Naive B cell (primary cell): ENCODE measurements at regions not wholly inside any gene's neighbourhood (a gene's known extent, or its start where the extent isn't known, plus 50 kb on each side); places are given as distances from the start of the nearest gene placed in this dataset.
A peak's percentile ranks its signal among the peaks of the same experiment; 100 is the strongest.

ENCODE experiments used
- ATAC-seq, 2 donors: fragments of 150-1000 bp; cut with Tn5 transposase; 2 replicates each; pipeline ENCODE4 v1.10.0; 2021; ENCODE audit warnings: low read depth in 2 of 2, mild to moderate bottlenecking in 2 of 2, moderate library complexity in 2 of 2
- DNase-seq: peaks from one replicate; pipeline ENCODE4 v3.0.0; 2022
- H3K27ac Mint-ChIP-seq, 6 donors: one replicate each; pipeline ENCODE4 v1.8.0; 2020 to 2022; ENCODE audit warnings: mild to moderate bottlenecking in 6 of 6, mixed read lengths in 6 of 6, moderate library complexity in 5 of 6, inconsistent platforms in 2 of 6
- H3K27me3 Mint-ChIP-seq, 3 donors: one replicate each; pipeline ENCODE4 v1.8.0; 2021 to 2022; ENCODE audit warnings: mixed read lengths in 3 of 3, mild to moderate bottlenecking in 1 of 3
- H3K36me3 Mint-ChIP-seq, 2 donors: one replicate each; pipeline ENCODE4 v1.8.0; 2020 to 2022; ENCODE audit warnings: mixed read lengths in 2 of 2, inconsistent platforms in 1 of 2, mild to moderate bottlenecking in 1 of 2
- H3K4me1 Mint-ChIP-seq, 3 donors: one replicate each; pipeline ENCODE4 v1.8.0; 2020 to 2022; ENCODE audit warnings: mixed read lengths in 3 of 3, inconsistent platforms in 1 of 3, mild to moderate bottlenecking in 1 of 3, moderate library complexity in 1 of 3
- H3K4me3 Mint-ChIP-seq, 8 donors: one replicate each; pipeline ENCODE4 v1.8.0; 2020 to 2022; ENCODE audit warnings: mild to moderate bottlenecking in 8 of 8, mixed read lengths in 8 of 8, moderate library complexity in 8 of 8, inconsistent platforms in 2 of 8
- H3K9me3 Mint-ChIP-seq, 7 donors: one replicate each; pipeline ENCODE4 v1.8.0; 2020 to 2022; ENCODE audit warnings: mixed read lengths in 7 of 7, mild to moderate bottlenecking in 5 of 7, inconsistent platforms in 2 of 7, moderate library complexity in 1 of 7

DNA sequence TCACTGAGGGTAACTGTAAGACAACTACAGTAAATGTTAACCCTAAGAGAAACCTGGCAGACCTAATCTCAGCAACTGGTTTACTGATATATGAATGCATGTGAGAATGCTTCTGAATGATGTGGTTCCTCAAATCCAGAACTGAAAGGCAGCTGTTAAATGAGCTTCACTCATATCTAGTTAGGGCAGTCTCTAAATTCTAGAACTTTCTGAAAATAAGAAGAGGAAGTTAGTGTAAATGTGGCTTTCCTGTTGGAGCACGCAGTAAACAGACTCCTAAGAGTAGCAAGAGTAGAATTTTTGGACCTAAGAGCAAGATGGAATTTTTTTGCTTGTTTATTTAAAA, 117.9 kb upstream of the KCNN2 start:
- Mint-ChIP-seq H3K4me1 (no peaks in the 10 kb centered on the region), H3K4me3 (no peak overlapping the region), H3K27ac (peak overlapping the region in 1 of 6 donors; percentile 51), H3K36me3 (no peaks in the 10 kb centered on the region), H3K27me3 (no peaks in the 10 kb centered on the region), H3K9me3 (peaks cover 0 to 5% (median 0%) of the 10 kb centered on the region in 7 donors)
- DNase-seq (no peak), ATAC-seq (no peak)

DNA sequence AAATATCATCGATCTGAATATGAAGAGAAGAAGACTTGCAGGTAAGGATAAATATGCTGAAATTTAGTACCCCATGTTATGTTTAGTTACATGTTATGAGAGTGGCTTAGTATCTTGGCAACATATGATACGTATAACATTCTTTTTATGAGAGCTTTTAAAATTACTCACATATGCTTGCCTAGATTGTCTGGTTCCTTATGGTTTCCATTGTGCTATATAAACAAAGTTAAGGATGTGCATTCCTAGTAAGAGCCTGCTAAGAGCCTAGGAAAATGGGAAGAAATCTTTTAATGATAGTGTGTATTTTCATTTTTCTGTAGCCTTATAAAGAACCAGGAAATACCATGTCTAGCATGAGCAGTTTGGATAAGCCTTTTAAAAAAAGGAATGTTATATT, 112.0 kb upstream of the KCNN2 start:
- peaks cover 0 to 5% (median 0%) of the 10 kb centered on the region in 7 donors for H3K9me3 Mint-ChIP-seq
- H3K4me1 Mint-ChIP-seq: no peaks in the 10 kb centered on the region
- H3K36me3 Mint-ChIP-seq: no peaks in the 10 kb centered on the region
- no peaks in the 10 kb centered on the region for H3K27me3 Mint-ChIP-seq
- DNase-seq (no peak), ATAC-seq (no peak)
- H3K4me3 Mint-ChIP-seq: no peak overlapping the region
- no peak overlapping the region for H3K27ac Mint-ChIP-seq

DNA sequence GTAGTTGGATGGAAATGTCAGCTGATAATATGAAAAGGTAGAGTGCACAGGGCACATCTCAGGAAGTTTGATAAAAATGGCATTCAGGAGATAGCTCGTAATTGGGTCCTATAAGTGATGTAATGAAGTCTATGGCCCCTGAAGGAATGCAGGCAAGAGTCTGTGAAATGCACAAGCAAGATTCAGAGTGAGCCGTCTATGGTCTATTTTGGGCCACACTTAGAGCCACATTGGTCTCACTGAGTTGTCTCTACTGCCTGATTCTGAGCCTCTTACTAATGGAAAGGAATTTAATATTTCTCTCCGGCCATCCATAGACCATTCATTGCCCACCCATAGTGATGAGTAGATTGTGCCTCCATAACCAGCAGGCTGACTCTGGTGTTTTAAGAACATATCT, 111.3 kb upstream of the KCNN2 start:
- no peak for ATAC-seq
- no peaks in the 10 kb centered on the region for H3K36me3 Mint-ChIP-seq
- H3K27ac Mint-ChIP-seq: no peak overlapping the region
- no peaks in the 10 kb centered on the region for H3K27me3 Mint-ChIP-seq
- H3K9me3 Mint-ChIP-seq: peaks cover 0 to 5% (median 0%) of the 10 kb centered on the region in 7 donors
- DNase-seq: no peak
- H3K4me3 Mint-ChIP-seq: no peak overlapping the region
- no peaks in the 10 kb centered on the region for H3K4me1 Mint-ChIP-seq

DNA sequence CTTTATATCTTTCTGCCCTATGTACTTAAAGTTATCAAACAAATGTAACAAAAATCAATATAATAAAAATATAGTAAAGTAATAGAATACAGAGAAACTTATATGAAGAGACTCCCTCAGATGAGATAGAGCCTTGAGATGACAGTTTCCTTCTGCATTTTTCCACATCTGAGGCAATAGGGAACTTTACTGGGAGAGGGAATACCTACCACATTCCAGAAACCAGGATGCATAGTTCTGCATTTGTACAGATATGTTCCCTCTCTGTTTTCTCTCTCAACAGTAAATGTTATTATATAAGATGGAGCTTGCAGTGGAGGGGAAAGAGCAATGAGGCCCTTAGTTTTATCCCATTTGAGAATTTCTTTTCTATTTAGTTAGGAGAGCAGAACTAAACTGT, 109.6 kb upstream of the KCNN2 start:
- H3K9me3 Mint-ChIP-seq: peaks cover 0 to 5% (median 0%) of the 10 kb centered on the region in 7 donors
- H3K4me1 Mint-ChIP-seq: no peaks in the 10 kb centered on the region
- no peak overlapping the region for H3K4me3 Mint-ChIP-seq
- no peaks in the 10 kb centered on the region for H3K27me3 Mint-ChIP-seq
- no peak overlapping the region for H3K27ac Mint-ChIP-seq
- no peak for DNase-seq
- no peak for ATAC-seq
- H3K36me3 Mint-ChIP-seq: no peaks in the 10 kb centered on the region

DNA sequence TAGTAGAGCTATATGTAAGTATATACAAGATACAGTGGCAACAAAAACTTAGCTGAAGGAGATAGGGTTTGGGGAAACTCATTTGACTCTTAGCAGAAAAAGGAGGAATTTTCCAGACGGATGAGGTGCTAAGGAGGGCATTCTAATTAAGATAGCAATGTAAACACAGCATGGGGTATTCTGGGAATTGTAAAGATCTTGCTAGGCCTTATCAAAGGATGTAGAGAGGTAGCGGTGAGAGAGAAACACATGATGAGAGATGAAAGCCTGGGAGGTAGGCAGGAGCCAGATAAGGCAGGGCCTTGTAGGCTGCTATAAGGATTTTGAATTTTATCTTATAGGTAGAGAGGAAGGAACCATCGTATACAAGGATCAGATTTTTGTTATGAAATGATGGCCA, 106.6 kb upstream of the KCNN2 start:
- no peak for ATAC-seq
- Mint-ChIP-seq H3K36me3 (no peaks in the 10 kb centered on the region), H3K27ac (no peak overlapping the region), H3K27me3 (peaks cover 0 to 7% (median 0%) of the 10 kb centered on the region in 3 donors), H3K9me3 (peaks cover 0 to 12% (median 0%) of the 10 kb centered on the region in 7 donors), H3K4me3 (no peak overlapping the region), H3K4me1 (no peaks in the 10 kb centered on the region)
- no peak for DNase-seq

DNA sequence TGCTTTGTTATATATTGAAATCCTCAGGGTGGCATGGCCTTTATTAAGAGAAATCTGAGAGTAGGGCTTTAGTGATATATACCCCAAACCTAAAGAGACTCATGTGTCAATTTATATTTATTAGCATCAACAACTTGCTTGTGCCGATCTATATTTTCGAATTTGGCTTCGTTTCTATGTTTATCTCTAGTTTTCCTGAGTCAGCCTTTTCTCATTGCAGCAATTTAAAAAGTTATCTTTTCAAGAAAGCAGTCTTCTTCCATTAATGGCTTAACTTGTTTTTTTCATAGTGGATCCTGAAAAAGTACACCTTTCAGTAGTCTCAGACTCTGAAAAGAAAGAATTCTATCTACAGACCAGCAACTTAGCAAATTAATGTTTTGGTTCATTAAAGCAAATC, 99.9 kb upstream of the KCNN2 start:
- Mint-ChIP-seq H3K4me1 (no peaks in the 10 kb centered on the region), H3K27ac (no peak overlapping the region), H3K27me3 (peaks cover 0 to 8% (median 0%) of the 10 kb centered on the region in 3 donors), H3K36me3 (no peaks in the 10 kb centered on the region), H3K4me3 (no peak overlapping the region), H3K9me3 (peaks cover 0 to 8% (median 0%) of the 10 kb centered on the region in 7 donors)
- ATAC-seq: no peak
- DNase-seq: no peak

DNA sequence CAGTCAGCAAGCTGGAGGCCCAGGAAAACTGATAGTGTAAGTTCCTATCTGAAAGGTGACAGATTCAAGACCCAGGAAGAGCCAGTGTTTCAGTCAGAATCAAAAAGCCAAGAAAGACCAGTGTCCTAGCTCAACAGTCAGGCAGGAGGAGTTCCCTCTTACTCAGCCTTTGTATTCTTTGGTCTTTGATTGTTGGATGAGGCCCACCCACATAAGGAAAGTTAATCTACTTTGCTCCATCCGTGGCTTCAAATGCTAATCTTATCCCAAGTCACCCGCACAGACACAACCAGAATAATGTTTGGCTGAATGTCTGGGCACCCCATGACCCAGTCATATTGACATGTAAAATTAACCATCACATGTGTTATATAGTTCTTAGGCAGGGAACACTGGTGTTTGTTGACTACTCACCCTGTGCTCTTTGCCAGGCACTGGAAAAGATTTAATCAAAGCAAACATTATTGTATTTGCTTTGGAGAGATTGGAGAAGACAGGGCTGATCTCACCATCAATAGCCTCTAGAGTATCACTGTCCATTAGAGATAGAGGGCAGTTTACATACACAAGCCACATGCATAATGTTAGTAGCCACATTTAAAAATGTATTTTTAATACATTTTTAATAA, 96.3 kb upstream of the KCNN2 start:
- Mint-ChIP-seq H3K36me3 (no peaks in the 10 kb centered on the region), H3K4me1 (no peaks in the 10 kb centered on the region), H3K27me3 (peaks cover 0 to 5% (median 0%) of the 10 kb centered on the region in 3 donors), H3K4me3 (no peak overlapping the region), H3K27ac (no peak overlapping the region), H3K9me3 (peaks cover 0 to 2% (median 0%) of the 10 kb centered on the region in 7 donors)
- no peak for ATAC-seq
- no peak for DNase-seq

DNA sequence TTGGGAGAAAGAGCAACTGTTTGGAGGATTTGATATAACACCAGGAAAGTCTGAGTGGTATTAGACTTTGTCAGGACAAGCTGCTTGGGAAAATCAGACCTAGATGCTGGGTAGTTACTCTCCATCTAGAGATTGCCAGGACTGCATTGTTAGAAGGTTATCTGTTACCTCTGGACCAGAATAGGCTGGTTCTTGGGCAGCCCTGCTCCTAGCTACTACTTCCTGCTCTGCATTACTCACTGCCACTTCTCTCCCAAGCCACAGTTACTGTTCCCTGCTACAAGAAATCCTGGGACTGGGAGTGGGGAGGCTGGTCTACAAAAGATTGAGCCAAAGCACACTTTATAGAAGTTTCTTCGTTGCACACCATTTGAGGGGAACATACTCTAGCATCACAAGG, 95.5 kb upstream of the KCNN2 start:
- no peak overlapping the region for H3K4me3 Mint-ChIP-seq
- no peaks in the 10 kb centered on the region for H3K4me1 Mint-ChIP-seq

DNA sequence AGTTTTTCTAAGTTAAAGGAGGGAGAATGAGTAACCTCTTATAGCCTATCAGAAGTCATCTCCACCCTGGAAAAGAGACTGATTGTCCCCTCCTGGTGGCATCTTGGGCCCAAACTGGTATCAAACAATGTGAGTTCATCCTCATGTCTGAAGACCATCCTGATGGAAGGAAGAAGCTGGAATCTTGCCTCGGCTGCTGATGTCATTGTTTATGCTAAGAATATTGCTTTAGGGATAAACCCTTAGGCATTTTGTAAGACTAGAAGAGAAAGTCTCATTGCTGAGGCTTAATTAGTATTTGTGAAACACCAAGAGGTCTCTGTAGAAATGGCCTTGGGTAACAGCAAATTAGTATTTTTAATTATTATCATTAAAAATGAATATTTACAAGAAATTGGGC, 65.7 kb upstream of the KCNN2 start:
- no peak for ATAC-seq
- Mint-ChIP-seq H3K4me1 (no peaks in the 10 kb centered on the region), H3K27me3 (peaks cover 0 to 10% (median 0%) of the 10 kb centered on the region in 3 donors), H3K36me3 (no peaks in the 10 kb centered on the region), H3K9me3 (peaks cover 0 to 4% (median 1%) of the 10 kb centered on the region in 7 donors), H3K4me3 (no peak overlapping the region), H3K27ac (no peak overlapping the region)
- DNase-seq: no peak

More for the DNA sequence above, 95.5 kb upstream of the KCNN2 start:
- peak overlapping the region in 1 of 6 donors; percentile 28 for H3K27ac Mint-ChIP-seq
- no peaks in the 10 kb centered on the region for H3K36me3 Mint-ChIP-seq
- H3K9me3 Mint-ChIP-seq: peaks cover 0 to 2% (median 0%) of the 10 kb centered on the region in 7 donors
- ATAC-seq: no peak
- peaks cover 0 to 5% (median 0%) of the 10 kb centered on the region in 3 donors for H3K27me3 Mint-ChIP-seq
- no peak for DNase-seq

DNA sequence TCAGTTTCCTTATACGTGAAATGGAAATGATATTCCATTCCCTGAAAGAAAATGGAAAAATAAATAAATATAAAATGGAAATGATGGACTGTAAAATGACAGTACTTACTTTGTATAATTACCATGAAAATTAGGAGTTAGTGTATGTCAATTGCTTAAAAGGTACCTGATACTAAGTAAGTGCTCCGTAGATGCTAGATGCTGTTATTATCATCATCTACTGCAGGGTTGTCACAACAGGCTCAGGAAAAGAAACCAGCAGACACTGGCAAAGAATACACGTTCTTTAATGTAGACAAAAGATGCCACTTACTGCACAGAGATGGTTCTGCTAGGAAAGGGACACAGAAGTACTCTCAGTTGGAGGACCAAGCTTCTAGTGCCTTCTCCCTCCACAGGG, 64.0 kb upstream of the KCNN2 start:
- ATAC-seq: no peak
- H3K4me3 Mint-ChIP-seq: no peak overlapping the region
- no peak for DNase-seq
- H3K27me3 Mint-ChIP-seq: peaks cover 0 to 10% (median 0%) of the 10 kb centered on the region in 3 donors
- H3K27ac Mint-ChIP-seq: no peak overlapping the region
- no peaks in the 10 kb centered on the region for H3K4me1 Mint-ChIP-seq
- no peaks in the 10 kb centered on the region for H3K36me3 Mint-ChIP-seq
- H3K9me3 Mint-ChIP-seq: peaks cover 0 to 4% (median 0%) of the 10 kb centered on the region in 7 donors

DNA sequence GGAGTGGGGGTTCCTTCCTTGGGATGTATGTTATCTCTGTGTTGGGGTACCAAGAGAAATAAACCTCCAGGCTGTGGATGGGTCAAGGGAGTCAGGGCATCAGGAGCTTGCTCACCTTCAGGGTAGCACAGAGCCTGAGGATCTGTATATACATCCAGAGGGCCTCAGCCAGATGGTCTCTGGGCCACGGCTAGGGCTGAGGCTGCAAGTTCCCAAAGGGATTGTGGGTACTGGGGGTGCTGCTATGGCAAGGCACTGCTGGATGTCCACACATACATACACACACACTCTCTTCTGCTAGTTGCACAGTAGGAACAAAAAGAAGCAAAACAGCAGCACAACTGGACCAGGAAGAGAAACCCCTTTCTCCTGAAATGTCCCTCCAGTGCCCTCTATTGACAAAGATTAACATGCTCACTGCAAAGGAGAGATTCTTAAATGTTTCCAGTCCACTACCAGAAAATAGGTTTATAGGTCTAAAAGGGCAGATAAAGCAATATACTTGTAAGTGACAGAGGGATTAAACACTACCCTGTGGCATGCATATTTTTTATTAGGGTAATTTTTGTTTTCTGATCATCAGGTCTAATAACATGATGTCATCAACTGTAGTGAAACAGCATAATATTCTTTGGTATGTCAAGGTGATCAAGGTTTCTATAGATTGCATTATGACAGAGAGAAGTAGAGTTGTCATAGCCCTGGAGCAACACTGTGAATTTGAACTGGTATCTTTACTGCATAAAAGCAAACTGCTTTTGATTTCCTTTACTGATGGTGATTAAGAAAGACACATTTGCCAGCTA, 56.3 kb upstream of the KCNN2 start:
- H3K4me1 Mint-ChIP-seq: no peaks in the 10 kb centered on the region
- no peaks in the 10 kb centered on the region for H3K9me3 Mint-ChIP-seq
- ATAC-seq (no peak), DNase-seq (no peak)
- H3K27me3 Mint-ChIP-seq: peaks cover 0 to 8% (median 0%) of the 10 kb centered on the region in 3 donors
- H3K36me3 Mint-ChIP-seq: no peaks in the 10 kb centered on the region
- H3K4me3 Mint-ChIP-seq: no peak overlapping the region
- H3K27ac Mint-ChIP-seq: no peak overlapping the region

DNA sequence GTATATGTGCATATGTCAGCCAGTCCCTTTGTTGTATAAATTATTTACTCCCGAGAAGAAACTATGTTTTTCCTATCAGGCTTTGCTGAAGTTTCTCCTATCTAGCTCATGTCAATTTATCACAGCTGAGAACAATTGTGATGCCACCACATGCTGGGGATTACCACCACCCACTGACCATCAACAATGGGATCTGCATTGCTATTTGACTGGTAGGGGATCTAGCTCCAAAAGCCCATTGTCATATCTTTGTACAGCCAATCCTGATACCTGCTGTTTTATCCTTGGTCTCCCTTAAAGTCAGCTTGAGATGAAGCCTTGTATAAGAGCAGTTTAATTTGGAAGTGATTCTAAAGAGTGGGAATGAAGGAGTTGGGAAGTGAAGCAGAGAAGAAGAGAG, 53.9 kb upstream of the KCNN2 start:
- peaks cover 0 to 8% (median 0%) of the 10 kb centered on the region in 3 donors for H3K27me3 Mint-ChIP-seq

DNA sequence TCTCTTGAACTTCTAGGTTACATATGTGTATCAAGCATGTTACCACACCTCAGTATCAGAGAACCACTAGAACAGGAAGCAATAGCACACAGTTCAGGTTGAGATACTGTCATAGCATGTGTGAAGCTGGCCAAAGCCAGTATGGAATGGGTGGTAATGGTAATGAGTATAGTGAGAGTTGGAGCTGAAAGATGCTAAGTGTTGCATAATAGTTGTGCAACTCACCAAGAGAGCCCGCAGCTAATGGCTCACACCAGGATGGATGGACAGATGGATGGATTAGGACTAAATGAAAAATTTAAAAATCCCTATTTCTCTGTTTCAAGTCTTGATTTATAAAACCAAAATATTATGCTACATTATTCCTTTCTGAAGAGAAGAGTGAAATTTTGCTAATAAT, 53.4 kb upstream of the KCNN2 start:
- Mint-ChIP-seq H3K9me3 (no peaks in the 10 kb centered on the region), H3K27ac (no peak overlapping the region), H3K4me3 (no peak overlapping the region), H3K4me1 (no peaks in the 10 kb centered on the region), H3K36me3 (no peaks in the 10 kb centered on the region), H3K27me3 (peaks cover 0 to 8% (median 0%) of the 10 kb centered on the region in 3 donors)
- DNase-seq: no peak
- no peak for ATAC-seq

More for the DNA sequence above, 53.9 kb upstream of the KCNN2 start:
- Mint-ChIP-seq H3K36me3 (no peaks in the 10 kb centered on the region), H3K4me3 (no peak overlapping the region), H3K9me3 (no peaks in the 10 kb centered on the region), H3K27ac (no peak overlapping the region), H3K4me1 (no peaks in the 10 kb centered on the region)
- DNase-seq (no peak), ATAC-seq (no peak)

DNA sequence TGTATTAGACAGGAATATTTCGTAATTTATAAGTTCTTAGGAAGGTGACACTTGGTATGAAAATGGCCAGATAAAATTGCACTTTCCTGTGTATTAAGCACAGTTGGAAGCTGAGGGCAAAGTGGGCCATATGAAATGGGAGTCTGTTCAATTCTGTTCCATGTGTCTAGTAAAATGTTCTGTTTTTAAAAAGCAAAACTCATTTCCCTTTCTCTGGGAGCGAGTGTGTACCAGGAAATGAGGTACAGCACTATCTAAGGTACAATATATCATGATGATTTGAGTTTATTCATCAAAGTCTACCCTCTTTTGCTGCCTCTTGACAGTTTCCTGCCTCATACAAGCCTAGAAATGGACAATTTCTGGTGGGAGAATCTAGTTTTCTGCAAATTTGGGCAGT, 51.2 kb upstream of the KCNN2 start:
- DNase-seq (no peak), ATAC-seq (no peak)
- Mint-ChIP-seq H3K9me3 (no peaks in the 10 kb centered on the region), H3K4me1 (no peaks in the 10 kb centered on the region), H3K27ac (no peak overlapping the region), H3K27me3 (peaks cover 0 to 8% (median 0%) of the 10 kb centered on the region in 3 donors), H3K36me3 (no peaks in the 10 kb centered on the region), H3K4me3 (no peak overlapping the region)
